ENCODE measurements at regions not wholly inside any gene's neighbourhood (a gene's known extent, or its start where the extent isn't known, plus 50 kb on each side); places are given as distances from the start of the nearest gene placed in this dataset.

DNA sequence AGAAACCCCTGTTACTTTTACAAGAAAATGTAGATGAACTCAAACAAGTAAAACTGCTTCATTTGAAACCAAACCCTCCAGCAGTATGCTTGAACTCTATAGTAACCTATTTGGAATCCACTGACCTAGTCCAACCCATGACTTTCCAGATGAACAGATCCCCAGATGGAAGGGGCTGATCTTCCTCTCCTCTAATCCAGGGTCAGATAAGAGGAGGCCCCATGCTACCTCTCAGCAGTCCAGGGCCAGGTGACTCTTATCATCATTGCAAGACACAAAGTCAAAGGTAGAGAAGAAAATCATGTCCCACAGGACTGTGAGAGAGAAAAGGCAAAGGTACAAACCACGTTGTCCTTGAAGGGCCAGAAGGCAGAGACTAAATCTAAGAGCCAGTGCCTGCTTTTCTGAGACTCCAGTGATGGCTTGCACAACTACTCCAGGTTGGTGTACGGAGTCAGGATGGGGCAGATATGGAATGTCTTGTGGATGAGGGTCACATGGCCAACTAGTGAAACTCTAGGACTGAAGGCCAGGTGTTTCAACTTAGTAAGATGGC, 81.4 kb upstream of the MYLIP start:
- TF ChIP-seq, protein P1, sequence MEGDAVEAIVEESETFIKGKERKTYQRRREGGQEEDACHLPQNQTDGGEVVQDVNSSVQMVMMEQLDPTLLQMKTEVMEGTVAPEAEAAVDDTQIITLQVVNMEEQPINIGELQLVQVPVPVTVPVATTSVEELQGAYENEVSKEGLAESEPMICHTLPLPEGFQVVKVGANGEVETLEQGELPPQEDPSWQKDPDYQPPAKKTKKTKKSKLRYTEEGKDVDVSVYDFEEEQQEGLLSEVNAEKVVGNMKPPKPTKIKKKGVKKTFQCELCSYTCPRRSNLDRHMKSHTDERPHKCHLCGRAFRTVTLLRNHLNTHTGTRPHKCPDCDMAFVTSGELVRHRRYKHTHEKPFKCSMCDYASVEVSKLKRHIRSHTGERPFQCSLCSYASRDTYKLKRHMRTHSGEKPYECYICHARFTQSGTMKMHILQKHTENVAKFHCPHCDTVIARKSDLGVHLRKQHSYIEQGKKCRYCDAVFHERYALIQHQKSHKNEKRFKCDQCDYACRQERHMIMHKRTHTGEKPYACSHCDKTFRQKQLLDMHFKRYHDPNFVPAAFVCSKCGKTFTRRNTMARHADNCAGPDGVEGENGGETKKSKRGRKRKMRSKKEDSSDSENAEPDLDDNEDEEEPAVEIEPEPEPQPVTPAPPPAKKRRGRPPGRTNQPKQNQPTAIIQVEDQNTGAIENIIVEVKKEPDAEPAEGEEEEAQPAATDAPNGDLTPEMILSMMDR (IDR thresholded peaks at IDR 0.05), result no peak
- no peak for TF ChIP-seq POLR2A (IDR thresholded peaks at IDR 0.05)

All from breast epithelium (tissue), 3 donors.